DOHH2 (cell line): ENCODE measurements at regions not wholly inside any gene's neighbourhood (a gene's known extent, or its start where the extent isn't known, plus 50 kb on each side); places are given as distances from the start of the nearest gene placed in this dataset.

Experiments used
- H3F3A ChIP-seq: fragments of 200-600 bp; sonication (generic), shearing (Covaris generic); 2 replicates; pipeline ENCODE4 v1.6.0; 2016; ENCODE audit warnings: antibody characterized with exemption, mild to moderate bottlenecking; ENCODE audit not compliant: control insufficient read depth, insufficient read depth
- H3K27ac ChIP-seq: fragments of 200-600 bp; sonication (generic); 2 replicates; pipeline ENCODE4 v1.5.1; 2014; ENCODE audit warnings: low read depth, mild to moderate bottlenecking, low read length, moderate library complexity
- H3K27me3 ChIP-seq: fragments of 200-600 bp; sonication (generic); 2 replicates; pipeline ENCODE4 v1.6.1; 2014; ENCODE audit warnings: mild to moderate bottlenecking, low read length, mixed read lengths; ENCODE audit not compliant: control insufficient read depth
- H3K36me3 ChIP-seq: fragments of 200-600 bp; sonication (generic); 2 replicates; pipeline ENCODE4 v1.6.1; 2014; ENCODE audit warnings: mild to moderate bottlenecking, low read length, moderate library complexity, mixed read lengths; ENCODE audit not compliant: control insufficient read depth
- H3K4me1 ChIP-seq: fragments of 200-600 bp; sonication (generic); 2 replicates; pipeline ENCODE4 v1.6.1; 2014; ENCODE audit warnings: mild to moderate bottlenecking, low read length, mixed read lengths; ENCODE audit not compliant: control insufficient read depth
- H3K4me2 ChIP-seq: fragments of 200-600 bp; sonication (generic); 2 replicates; pipeline ENCODE4 v1.6.0; 2014; ENCODE audit warnings: mild to moderate bottlenecking, low read length, moderate library complexity
- H3K4me3 ChIP-seq: fragments of 200-600 bp; sonication (generic); 2 replicates; pipeline ENCODE4 v1.5.1; 2014; ENCODE audit warnings: mild to moderate bottlenecking, low read length, mixed read lengths
- H3K79me2 ChIP-seq: fragments of 200-600 bp; sonication (generic); 2 replicates; pipeline ENCODE4 v1.6.1; 2014; ENCODE audit warnings: mild to moderate bottlenecking, low read length, mixed read lengths; ENCODE audit not compliant: control insufficient read depth
- H3K9me2 ChIP-seq: fragments of 200-600 bp; sonication (generic); replicated peaks from 2 replicates; pipeline ENCODE4 v1.6.1; 2014; ENCODE audit warnings: mild to moderate bottlenecking, low read length, mixed read lengths; ENCODE audit not compliant: control insufficient read depth
- H3K9me3 ChIP-seq: fragments of 200-600 bp; sonication (generic); 2 replicates; pipeline ENCODE4 v1.6.1; 2014; ENCODE audit warnings: antibody characterized with exemption, low read length, mixed read lengths; ENCODE audit not compliant: control insufficient read depth, insufficient read depth
- H4K20me1 ChIP-seq: fragments of 200-600 bp; sonication (generic); 2 replicates; pipeline ENCODE4 v1.6.0; 2014; ENCODE audit warnings: low read depth, mild to moderate bottlenecking, antibody characterized with exemption, low read length, moderate library complexity; ENCODE audit not compliant: control insufficient read depth, insufficient read depth
- CTCF ChIP-seq: fragments of 200-600 bp; sonication (generic); IDR thresholded peaks from one replicate; pipeline ENCODE4 v1.5.1; 2014; ENCODE audit warnings: antibody characterized with exemption, mild to moderate bottlenecking, low read depth, low read length; ENCODE audit not compliant: poor library complexity, severe bottlenecking
- EZH2phosphoT487 ChIP-seq: fragments of 200-600 bp; sonication (generic); IDR thresholded peaks from 2 replicates; pipeline ENCODE4 v1.6.1; 2017; ENCODE audit warnings: borderline replicate concordance, mild to moderate bottlenecking, antibody characterized with exemption, low read length, moderate library complexity, mixed read lengths

DNA sequence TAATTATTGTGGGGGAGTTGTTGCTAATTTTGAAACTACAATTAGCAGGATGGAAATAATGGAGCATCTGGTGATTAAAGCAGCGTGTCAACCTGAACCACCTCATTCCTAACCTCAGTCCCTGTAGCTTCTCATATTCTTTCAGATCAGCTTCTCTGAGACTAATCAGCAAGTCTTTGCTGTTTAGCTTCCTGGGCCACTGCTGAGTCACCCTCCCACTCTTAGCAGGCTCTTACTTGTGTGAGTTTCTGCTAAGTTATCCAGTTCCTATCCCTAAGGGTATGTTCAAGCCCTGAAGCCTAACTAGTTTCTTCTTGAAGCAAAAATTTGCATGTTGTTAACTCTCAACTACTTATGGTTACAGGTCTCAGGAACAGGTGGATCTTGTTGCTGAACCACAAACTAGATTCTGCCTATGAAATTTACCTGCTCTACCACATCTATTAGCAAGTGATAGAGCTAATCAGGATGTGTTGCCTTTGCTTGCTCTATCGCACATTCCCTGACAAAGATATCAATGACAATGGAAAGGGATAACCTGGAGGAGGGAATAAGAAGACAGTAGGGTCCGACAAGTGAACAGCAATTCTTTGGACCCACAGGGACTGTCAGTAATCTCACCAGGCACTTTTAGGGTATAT, 134.2 kb downstream of the EIF4E start:
- Histone ChIP-seq H3K27me3 (peaks cover 8% of the 10 kb centered on the region; the same call in 1 of the 2 replicates), H3K79me2 (no peaks in the 10 kb centered on the region), H3K4me3 (no peak overlapping the region), H3K9me3 (no peaks in the 10 kb centered on the region), H3K36me3 (no peaks in the 10 kb centered on the region), H3K4me2 (no peak overlapping the region), H3F3A (no peaks in the 10 kb centered on the region), H3K4me1 (no peaks in the 10 kb centered on the region), H4K20me1 (no peaks in the 10 kb centered on the region), H3K9me2 (no peaks in the 10 kb centered on the region), H3K27ac (no peak overlapping the region)
- TF ChIP-seq CTCF (no peak), EZH2phosphoT487 (no peak)

DNA sequence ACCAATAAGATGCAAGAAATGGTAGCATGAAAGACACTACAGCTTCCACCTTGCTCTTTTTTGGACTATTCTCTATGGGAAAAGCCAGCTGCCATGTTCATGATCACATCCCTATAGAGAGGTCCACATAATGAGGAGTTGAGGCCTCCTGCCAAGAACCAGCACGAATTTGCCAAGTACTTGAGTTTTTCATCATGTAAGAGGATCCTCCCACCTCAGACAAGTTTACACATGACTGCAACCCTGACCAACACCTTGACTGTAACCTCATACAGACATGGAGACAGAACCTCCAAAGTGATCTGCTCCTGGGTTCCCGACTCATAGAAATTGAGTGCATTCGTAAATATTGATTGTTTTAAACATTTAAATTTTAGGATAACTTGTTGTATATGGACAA, 135.2 kb upstream of the TSPAN5 start:
- Histone ChIP-seq H3K4me2 (no peak overlapping the region), H3F3A (no peaks in the 10 kb centered on the region), H3K27me3 (peaks cover 8% of the 10 kb centered on the region; the same call in 1 of the 2 replicates), H3K9me3 (no peaks in the 10 kb centered on the region), H3K79me2 (no peaks in the 10 kb centered on the region), H3K27ac (no peak overlapping the region), H3K4me1 (no peaks in the 10 kb centered on the region), H4K20me1 (no peaks in the 10 kb centered on the region), H3K9me2 (no peaks in the 10 kb centered on the region), H3K36me3 (no peaks in the 10 kb centered on the region), H3K4me3 (no peak overlapping the region)
- TF ChIP-seq CTCF (no peak), EZH2phosphoT487 (no peak)

- no peaks in the 10 kb centered on the region for H3K36me3 ChIP-seq
- H3K27ac ChIP-seq: no peak overlapping the region
- no peaks in the 10 kb centered on the region for H3K27me3 ChIP-seq
- TF ChIP-seq EZH2phosphoT487 (no peak), CTCF (no peak)
- H4K20me1 ChIP-seq: no peaks in the 10 kb centered on the region
- H3K4me2 ChIP-seq: no peak overlapping the region
- H3K4me1 ChIP-seq: no peaks in the 10 kb centered on the region
- H3F3A ChIP-seq: no peaks in the 10 kb centered on the region
- H3K4me3 ChIP-seq: no peak overlapping the region
- no peaks in the 10 kb centered on the region for H3K9me3 ChIP-seq
- no peaks in the 10 kb centered on the region for H3K9me2 ChIP-seq
- no peaks in the 10 kb centered on the region for H3K79me2 ChIP-seq
These were observed 128.5 kb upstream of the TSPAN5 start for GRCh38 chr4:98786866-98787265.
